IPS DF 6.9 (cell line): ENCODE measurements at regions not wholly inside any gene's neighbourhood (a gene's known extent, or its start where the extent isn't known, plus 50 kb on each side); places are given as distances from the start of the nearest gene placed in this dataset.
"Not testable (repeated sequence)": the region's sequence is repeated elsewhere in the genome, so short reads cannot be mapped to it uniquely, and the experiment has no call there.

Experiments used
- DNase-seq: peaks from one replicate; pipeline ENCODE4 v3.0.0-alpha.2; 2013; ENCODE audit warnings: low read depth, low spot score
- H3K27ac ChIP-seq: one replicate; pipeline ENCODE4 v1.5.1; 2013; ENCODE audit warnings: low read length, control low read depth
- H3K27me3 ChIP-seq: 2 replicates; pipeline ENCODE4 v1.6.1; 2013; ENCODE audit warnings: mild to moderate bottlenecking, low read length; ENCODE audit not compliant: control insufficient read depth, insufficient read depth
- H3K36me3 ChIP-seq: 2 replicates; pipeline ENCODE4 v1.6.1; 2013; ENCODE audit warnings: low read length; ENCODE audit not compliant: control insufficient read depth, insufficient read depth
- H3K4me1 ChIP-seq: 2 replicates; pipeline ENCODE4 v1.6.1; 2013; ENCODE audit warnings: low read length; ENCODE audit not compliant: control insufficient read depth, insufficient read depth
- H3K4me3 ChIP-seq: 2 replicates; pipeline ENCODE4 v1.5.1; 2013; ENCODE audit warnings: mild to moderate bottlenecking, low read length
- H3K9me3 ChIP-seq: 2 replicates; pipeline ENCODE4 v1.6.1; 2013; ENCODE audit warnings: low read length, inconsistent platforms; ENCODE audit not compliant: control insufficient read depth, insufficient read depth
- WGBS: extraction: QIAGEN DNeasy Blood & Tissue Kit; methylation state at CpG from one replicate; pipeline ENCODE4 v1.1.7; 2013; ENCODE audit warnings: mixed read lengths, missing lambda C conversion rate; ENCODE audit not compliant: insufficient read length, insufficient coverage; 5-methylcytosine and 5-hydroxymethylcytosine counted together

- H3K4me1 ChIP-seq: no peaks in the 10 kb centered on the region
Observed at GRCh38 chrY:16715278-16715677, 1164.7 kb downstream of the CDY2B start.

GRCh38 chrY:16673102-16673787 lies 1206.8 kb downstream of the CDY2B start:
- no peaks in the 10 kb centered on the region for H3K27me3 ChIP-seq
- no peaks in the 10 kb centered on the region for H3K4me1 ChIP-seq
- no CpG with 5 or more reads among the region's 2 CpGs for WGBS
- no peak overlapping the region for H3K4me3 ChIP-seq
- no peak overlapping the region for H3K27ac ChIP-seq
- DNase-seq: no peak
- H3K9me3 ChIP-seq: no peaks in the 10 kb centered on the region
- H3K36me3 ChIP-seq: no peaks in the 10 kb centered on the region

More at GRCh38 chrY:16715278-16715677, 1164.7 kb downstream of the CDY2B start:
- DNase-seq: no peak
- no peaks in the 10 kb centered on the region for H3K36me3 ChIP-seq
- no peak overlapping the region for H3K4me3 ChIP-seq
- no peak overlapping the region for H3K27ac ChIP-seq
- no peaks in the 10 kb centered on the region for H3K27me3 ChIP-seq
- no peaks in the 10 kb centered on the region for H3K9me3 ChIP-seq

- Histone ChIP-seq H3K4me1 (no peaks in the 10 kb centered on the region), H3K36me3 (no peaks in the 10 kb centered on the region), H3K9me3 (no peaks in the 10 kb centered on the region), H3K27ac (no peak overlapping the region), H3K27me3 (no peaks in the 10 kb centered on the region), H3K4me3 (no peak overlapping the region)
- no CpG with 5 or more reads among the region's 1 CpG for WGBS
- DNase-seq: no peak
Observed at GRCh38 chrY:16668402-16668801, 1211.6 kb downstream of the CDY2B start.

GRCh38 chrY:16662741-16663140 lies 1217.3 kb downstream of the CDY2B start:
- no peak overlapping the region for H3K27ac ChIP-seq
- no CpG with 5 or more reads among the region's 2 CpGs for WGBS
- no peak overlapping the region for H3K4me3 ChIP-seq
- H3K4me1 ChIP-seq: no peaks in the 10 kb centered on the region
- no peak for DNase-seq
- H3K9me3 ChIP-seq: no peaks in the 10 kb centered on the region
- H3K27me3 ChIP-seq: no peaks in the 10 kb centered on the region
- no peaks in the 10 kb centered on the region for H3K36me3 ChIP-seq

- Histone ChIP-seq H3K36me3 (no peaks in the 10 kb centered on the region), H3K4me1 (no peaks in the 10 kb centered on the region), H3K27ac (no peak overlapping the region), H3K9me3 (no peaks in the 10 kb centered on the region), H3K4me3 (no peak overlapping the region), H3K27me3 (no peaks in the 10 kb centered on the region)
- no CpG with 5 or more reads among the region's 5 CpGs for WGBS
- DNase-seq: no peak
Observed at GRCh38 chrY:16659340-16659739, 1220.7 kb downstream of the CDY2B start.

- no peak overlapping the region for H3K4me3 ChIP-seq
- no peaks in the 10 kb centered on the region for H3K9me3 ChIP-seq
- no peak overlapping the region for H3K27ac ChIP-seq
- no peaks in the 10 kb centered on the region for H3K27me3 ChIP-seq
- no peaks in the 10 kb centered on the region for H3K4me1 ChIP-seq
- no peak for DNase-seq
- no CpG with 5 or more reads among the region's 3 CpGs for WGBS
- no peaks in the 10 kb centered on the region for H3K36me3 ChIP-seq
Observed at GRCh38 chrY:16653971-16654370, 1226.0 kb downstream of the CDY2B start.

GRCh38 chrY:16645991-16646390 lies 1234.0 kb downstream of the CDY2B start:
- Histone ChIP-seq H3K4me1 (no peaks in the 10 kb centered on the region), H3K4me3 (no peak overlapping the region), H3K9me3 (no peaks in the 10 kb centered on the region), H3K36me3 (no peaks in the 10 kb centered on the region), H3K27me3 (no peaks in the 10 kb centered on the region), H3K27ac (no peak overlapping the region)
- no CpG with 5 or more reads among the region's 3 CpGs for WGBS
- DNase-seq: no peak

GRCh38 chrY:16645449-16645848 lies 1234.6 kb downstream of the CDY2B start:
- WGBS: no CpG with 5 or more reads among the region's 2 CpGs

GRCh38 chrY:16644270-16644800 lies 1235.7 kb downstream of the CDY2B start:
- H3K4me3 ChIP-seq: no peak overlapping the region
- no peaks in the 10 kb centered on the region for H3K4me1 ChIP-seq
- H3K36me3 ChIP-seq: no peaks in the 10 kb centered on the region
- DNase-seq: no peak
- WGBS: no CpG with 5 or more reads among the region's 6 CpGs
- no peaks in the 10 kb centered on the region for H3K27me3 ChIP-seq
- no peak overlapping the region for H3K27ac ChIP-seq
- no peaks in the 10 kb centered on the region for H3K9me3 ChIP-seq

More at GRCh38 chrY:16645449-16645848, 1234.6 kb downstream of the CDY2B start:
- H3K9me3 ChIP-seq: no peaks in the 10 kb centered on the region
- no peaks in the 10 kb centered on the region for H3K36me3 ChIP-seq
- H3K4me3 ChIP-seq: no peak overlapping the region
- H3K4me1 ChIP-seq: no peaks in the 10 kb centered on the region
- H3K27me3 ChIP-seq: no peaks in the 10 kb centered on the region
- DNase-seq: no peak
- no peak overlapping the region for H3K27ac ChIP-seq

GRCh38 chrY:16639777-16640176 lies 1240.2 kb downstream of the CDY2B start:
- Histone ChIP-seq H3K4me3 (no peak overlapping the region), H3K4me1 (no peaks in the 10 kb centered on the region), H3K27ac (no peak overlapping the region), H3K27me3 (no peaks in the 10 kb centered on the region), H3K36me3 (no peaks in the 10 kb centered on the region), H3K9me3 (no peaks in the 10 kb centered on the region)
- no CpG with 5 or more reads among the region's 3 CpGs for WGBS
- no peak for DNase-seq

- DNase-seq, H3K36me3 ChIP-seq, H3K27me3 ChIP-seq: not testable (repeated sequence)
Observed at GRCh38 chrY:16638743-16639142, 1241.3 kb downstream of the CDY2B start.

More at GRCh38 chrY:16638743-16639142, 1241.3 kb downstream of the CDY2B start:
- not testable (repeated sequence) for H3K27ac ChIP-seq, H3K9me3 ChIP-seq, H3K4me1 ChIP-seq, H3K4me3 ChIP-seq
